Right cardiac atrium (tissue), 5 donors: ENCODE measurements at regions not wholly inside any gene's neighbourhood (a gene's known extent, or its start where the extent isn't known, plus 50 kb on each side); places are given as distances from the start of the nearest gene placed in this dataset.
A peak's percentile ranks its signal among the peaks of the same experiment; 100 is the strongest.

Experiments used
- ATAC-seq, 2 donors: fragments of 200-7000 bp; cut with Tn5 transposase; one replicate each; pipeline versions ENCODE4 v1.8.0 to v1.9.1; 2020; ENCODE audit warnings: moderate library complexity in 2 of 2, mild to moderate bottlenecking in 1 of 2
- DNase-seq, 3 donors: peaks; one replicate each; pipeline ENCODE4 v3.0.0-alpha.2; 2020
- H3K27ac ChIP-seq: one replicate; pipeline ENCODE4 v1.5.1; 2013; ENCODE audit warnings: mild to moderate bottlenecking, low read length, control low read depth, moderate library complexity
- H3K27me3 ChIP-seq: one replicate; pipeline ENCODE4 v1.6.1; 2013; ENCODE audit not compliant: control insufficient read depth, insufficient read depth
- H3K4me1 ChIP-seq: one replicate; pipeline ENCODE4 v1.6.1; 2013; ENCODE audit warnings: low read length; ENCODE audit not compliant: control insufficient read depth, insufficient read depth
- H3K4me3 ChIP-seq: one replicate; pipeline ENCODE4 v1.5.1; 2013; ENCODE audit warnings: low read length, control low read depth
- H3K9me3 ChIP-seq: one replicate; pipeline ENCODE4 v1.6.1; 2013; ENCODE audit warnings: low read length; ENCODE audit not compliant: control insufficient read depth
- WGBS: extraction: QIAGEN DNeasy Blood & Tissue Kit; methylation state at CpG from one replicate; pipeline ENCODE4 v1.1.7; 2013; 5-methylcytosine and 5-hydroxymethylcytosine counted together
- intact Hi-C, 4 donors: fragments of 100-400 bp; cut with DNase I; formaldehyde crosslinking; loops; one replicate each; pipeline versions ENCODE4 v1.11.0 to v1.14.0; 2022 to 2023
- donor health status: healthy with polysubstance abuse.
- donor health status: DM: no; HTN: yes; CAD: no.
- donor health status: DM: no; HTN: no; CAD: no.
- donor health status: DM: no; HTN: yes; CAD: no; lungs with severe emphysema.
- donor health status: DM: yes; HTN: yes; CAD: no.

- no peak for DNase-seq
- H3K27me3 ChIP-seq = no peaks in the 10 kb centered on the region
- H3K4me1 ChIP-seq = no peaks in the 10 kb centered on the region
- H3K4me3 ChIP-seq = no peak overlapping the region
- WGBS = 80% methylated on average over 3 of the region's 3 CpGs
- no peaks in the 10 kb centered on the region for H3K9me3 ChIP-seq
- H3K27ac ChIP-seq = no peak overlapping the region
- intact Hi-C loops = no loop called here
- no peak for ATAC-seq
Measured at GRCh38 chr7:3238525-3239210, 62.4 kb upstream of the SDK1 start.

- Histone ChIP-seq H3K4me1 (no peaks in the 10 kb centered on the region), H3K27ac (no peak overlapping the region), H3K27me3 (no peaks in the 10 kb centered on the region), H3K4me3 (no peak overlapping the region), H3K9me3 (no peaks in the 10 kb centered on the region)
- DNase-seq = no peak
- intact Hi-C loops = no loop called here
- 82% methylated on average over 12 of the region's 12 CpGs for WGBS
- no peak for ATAC-seq
Measured at GRCh38 chr7:3239291-3239691, 61.8 kb upstream of the SDK1 start.

- ATAC-seq = no peak
- no peak overlapping the region for H3K27ac ChIP-seq
- no peaks in the 10 kb centered on the region for H3K9me3 ChIP-seq
- DNase-seq = no peak
- H3K27me3 ChIP-seq = no peaks in the 10 kb centered on the region
- H3K4me3 ChIP-seq = no peak overlapping the region
- WGBS = 86% methylated on average over 25 of the region's 25 CpGs
- intact Hi-C loops = no loop called here
- no peaks in the 10 kb centered on the region for H3K4me1 ChIP-seq
Measured at GRCh38 chr7:3240826-3241430, 60.1 kb upstream of the SDK1 start.

DNA sequence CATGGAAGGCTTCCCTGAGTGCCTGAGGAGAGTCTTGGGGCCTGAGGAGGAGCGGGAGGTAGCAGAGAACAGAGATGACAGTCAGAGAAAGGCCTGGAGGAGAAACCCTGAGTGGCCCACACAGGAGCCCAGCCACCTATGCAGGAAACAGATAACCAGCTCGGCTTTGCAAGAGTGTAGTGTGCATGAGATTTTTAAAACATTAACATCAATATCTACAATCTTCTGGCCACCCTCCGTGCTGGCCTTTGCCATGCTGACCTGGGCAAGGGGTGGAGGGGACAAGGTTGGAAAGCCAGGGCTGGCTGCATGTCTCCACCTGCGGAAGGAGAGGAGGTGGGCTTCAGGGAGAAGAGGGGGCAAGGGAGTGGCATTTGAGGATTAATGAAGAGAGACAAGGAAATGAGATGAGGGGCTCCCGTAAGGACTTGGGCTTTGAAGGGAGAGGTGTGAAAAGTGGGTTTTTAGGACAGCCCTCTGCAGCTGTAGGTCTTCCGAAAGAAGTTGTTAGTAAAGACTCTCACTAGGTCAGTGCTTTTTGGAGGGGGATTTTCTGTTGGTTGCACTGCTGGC, 59.3 kb upstream of the SDK1 start:
- Histone ChIP-seq H3K4me1 (no peaks in the 10 kb centered on the region), H3K9me3 (no peaks in the 10 kb centered on the region), H3K27me3 (no peaks in the 10 kb centered on the region), H3K27ac (no peak overlapping the region), H3K4me3 (no peak overlapping the region)
- 80% methylated on average over 6 of the region's 6 CpGs for WGBS
- ATAC-seq (no peak), DNase-seq (no peak)
- intact Hi-C loops = no loop called here

GRCh38 chr7:3242398-3242972, 58.6 kb upstream of the SDK1 start:
- intact Hi-C loops = no loop called here
- ATAC-seq = no peak
- H3K27me3 ChIP-seq = no peaks in the 10 kb centered on the region
- 87% methylated on average over 2 of the region's 2 CpGs for WGBS
- H3K9me3 ChIP-seq = no peaks in the 10 kb centered on the region
- no peak overlapping the region for H3K27ac ChIP-seq
- H3K4me3 ChIP-seq = no peak overlapping the region
- no peak for DNase-seq
- H3K4me1 ChIP-seq = no peaks in the 10 kb centered on the region

GRCh38 chr7:3243256-3243655, 57.8 kb upstream of the SDK1 start:
- Histone ChIP-seq H3K27me3 (no peaks in the 10 kb centered on the region), H3K4me1 (no peaks in the 10 kb centered on the region), H3K27ac (no peak overlapping the region), H3K9me3 (no peaks in the 10 kb centered on the region), H3K4me3 (no peak overlapping the region)
- DNase-seq = no peak
- WGBS = 75% methylated on average over 5 of the region's 5 CpGs
- ATAC-seq = no peak
- intact Hi-C loops = no loop called here

DNA sequence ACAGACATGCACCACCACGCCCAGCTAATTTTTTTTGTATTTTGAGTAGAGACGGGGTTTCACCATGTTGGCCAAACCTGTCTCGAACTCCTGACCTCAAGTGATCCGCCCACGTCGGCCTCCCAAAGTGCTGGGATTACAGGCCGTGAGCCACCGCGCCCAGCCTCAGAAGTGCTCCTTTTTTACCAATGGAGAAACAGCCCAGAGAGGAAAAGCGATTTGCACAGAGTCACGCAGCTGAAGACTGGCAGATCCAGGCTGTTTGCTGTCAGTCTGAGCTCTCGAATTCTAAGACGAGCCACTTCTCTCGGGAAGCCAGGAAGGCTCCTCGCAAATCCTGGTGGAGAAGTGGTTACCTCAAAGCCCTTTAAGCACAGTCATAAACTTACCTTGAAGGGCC, 57.4 kb upstream of the SDK1 start:
- intact Hi-C loops = no loop called here

GRCh38 chr7:3244241-3244814, 56.7 kb upstream of the SDK1 start:
- WGBS = 63% methylated on average over 7 of the region's 7 CpGs
- H3K27me3 ChIP-seq = no peaks in the 10 kb centered on the region
- no peak for DNase-seq
- intact Hi-C loops = no loop called here
- H3K4me1 ChIP-seq = no peaks in the 10 kb centered on the region
- no peaks in the 10 kb centered on the region for H3K9me3 ChIP-seq
- no peak for ATAC-seq
- H3K27ac ChIP-seq = no peak overlapping the region
- no peak overlapping the region for H3K4me3 ChIP-seq

More for the DNA sequence above, 57.4 kb upstream of the SDK1 start:
- no peaks in the 10 kb centered on the region for H3K9me3 ChIP-seq
- H3K27me3 ChIP-seq = no peaks in the 10 kb centered on the region
- ATAC-seq = no peak
- no peak overlapping the region for H3K4me3 ChIP-seq
- no peak overlapping the region for H3K27ac ChIP-seq
- WGBS = 89% methylated on average over 15 of the region's 15 CpGs
- no peaks in the 10 kb centered on the region for H3K4me1 ChIP-seq
- peak in 1 of 3 donors; percentile 21 for DNase-seq

DNA sequence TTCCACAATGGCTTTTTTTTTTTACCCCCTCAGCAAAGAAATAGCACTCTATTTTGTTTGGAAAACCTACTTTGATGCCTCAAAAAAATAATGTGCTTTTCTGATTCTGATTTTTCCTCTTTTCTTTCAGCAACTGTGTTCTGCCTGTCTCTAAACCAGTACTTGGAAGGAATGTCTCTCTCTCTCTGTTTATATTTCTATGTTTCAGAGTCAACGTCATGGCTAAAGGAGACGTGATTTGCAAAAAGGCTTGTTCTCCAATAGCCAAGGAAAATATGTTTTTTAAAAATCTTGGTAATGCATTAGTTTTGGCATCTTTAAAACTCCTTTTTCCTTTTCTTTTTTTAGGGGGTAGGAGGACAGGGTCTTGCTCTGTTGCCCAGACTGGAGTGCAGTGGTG, 56.0 kb upstream of the SDK1 start:
- intact Hi-C loops = no loop called here
- 63% methylated on average over 2 of the region's 2 CpGs for WGBS
- no peaks in the 10 kb centered on the region for H3K27me3 ChIP-seq
- H3K4me1 ChIP-seq = no peaks in the 10 kb centered on the region
- H3K9me3 ChIP-seq = no peaks in the 10 kb centered on the region
- ATAC-seq (no peak), DNase-seq (no peak)
- no peak overlapping the region for H3K27ac ChIP-seq
- H3K4me3 ChIP-seq = no peak overlapping the region

GRCh38 chr7:3245721-3246120, 55.3 kb upstream of the SDK1 start:
- H3K9me3 ChIP-seq = no peaks in the 10 kb centered on the region
- H3K4me3 ChIP-seq = no peak overlapping the region
- H3K27me3 ChIP-seq = no peaks in the 10 kb centered on the region
- H3K4me1 ChIP-seq = no peaks in the 10 kb centered on the region
- intact Hi-C loops = no loop called here
- 75% methylated on average over 3 of the region's 3 CpGs for WGBS
- H3K27ac ChIP-seq = no peak overlapping the region
- DNase-seq (no peak), ATAC-seq (no peak)

DNA sequence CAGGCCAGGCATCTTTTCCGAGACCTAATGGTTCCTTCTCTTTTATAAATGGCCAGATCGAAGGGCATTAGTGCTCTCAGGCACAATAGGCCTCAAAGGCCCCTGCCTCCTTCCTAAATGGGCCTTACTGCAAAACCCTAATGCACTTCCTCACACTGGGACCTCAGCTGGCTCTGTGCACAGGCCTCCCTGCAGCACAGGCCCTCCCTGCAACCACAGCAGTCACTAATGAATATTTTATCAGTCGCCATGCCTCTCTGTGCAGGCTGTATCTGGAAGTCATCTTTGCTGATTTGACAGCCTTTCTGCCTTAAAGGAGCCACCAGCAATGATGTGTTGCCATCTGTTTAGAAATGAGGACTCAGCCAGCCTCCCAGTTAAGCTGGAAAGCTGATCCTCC, 54.9 kb upstream of the SDK1 start:
- Histone ChIP-seq H3K27me3 (no peaks in the 10 kb centered on the region), H3K4me1 (no peaks in the 10 kb centered on the region), H3K9me3 (no peaks in the 10 kb centered on the region), H3K27ac (no peak overlapping the region), H3K4me3 (no peak overlapping the region)
- no peak for ATAC-seq
- 78% methylated on average over 3 of the region's 3 CpGs for WGBS
- DNase-seq = no peak
- intact Hi-C loops = no loop called here
